GM19467 (cell line): ENCODE measurements at regions not wholly inside any gene's neighbourhood (a gene's known extent, or its start where the extent isn't known, plus 50 kb on each side); places are given as distances from the start of the nearest gene placed in this dataset.

Experiments used
- ATAC-seq: cut with Tn5 transposase; IDR thresholded peaks from one replicate; pipeline ENCODE4 v1.9.1; 2021; ENCODE audit warnings: mild to moderate bottlenecking, moderate library complexity; ENCODE audit not compliant: unreplicated experiment

GRCh38 chr12:125408718-125409117, 343.5 kb downstream of the AACS start:
- ATAC-seq: no peak

- no peak for ATAC-seq
Measured at GRCh38 chr12:125412506-125412905, 347.3 kb downstream of the AACS start.

DNA sequence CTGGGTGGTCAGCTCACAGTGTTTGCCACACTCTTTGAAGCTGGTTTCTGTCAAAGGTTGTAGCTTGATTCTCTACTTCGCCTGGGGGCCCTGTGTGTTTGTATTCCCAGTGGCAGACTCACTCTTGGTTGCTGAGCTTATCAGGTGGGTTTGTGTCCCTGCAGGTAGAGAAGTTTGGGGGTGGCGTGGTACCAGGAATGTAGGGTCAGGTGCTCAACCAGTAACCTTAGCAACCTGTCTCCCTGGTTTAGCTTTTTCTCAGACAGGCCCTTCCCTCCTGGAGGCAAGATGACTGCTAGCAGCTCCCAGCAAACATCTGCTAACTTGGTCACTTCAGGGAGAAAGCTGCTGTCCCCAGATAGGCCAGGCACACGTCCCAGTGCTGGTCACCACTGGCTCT, 352.2 kb downstream of the AACS start:
- ATAC-seq: no peak

GRCh38 chr12:125418902-125419564, 353.8 kb downstream of the AACS start:
- no peak for ATAC-seq

GRCh38 chr12:125424909-125425308, 359.7 kb downstream of the AACS start:
- no peak for ATAC-seq

GRCh38 chr12:125431516-125431915, 366.3 kb downstream of the AACS start:
- ATAC-seq: no peak

DNA sequence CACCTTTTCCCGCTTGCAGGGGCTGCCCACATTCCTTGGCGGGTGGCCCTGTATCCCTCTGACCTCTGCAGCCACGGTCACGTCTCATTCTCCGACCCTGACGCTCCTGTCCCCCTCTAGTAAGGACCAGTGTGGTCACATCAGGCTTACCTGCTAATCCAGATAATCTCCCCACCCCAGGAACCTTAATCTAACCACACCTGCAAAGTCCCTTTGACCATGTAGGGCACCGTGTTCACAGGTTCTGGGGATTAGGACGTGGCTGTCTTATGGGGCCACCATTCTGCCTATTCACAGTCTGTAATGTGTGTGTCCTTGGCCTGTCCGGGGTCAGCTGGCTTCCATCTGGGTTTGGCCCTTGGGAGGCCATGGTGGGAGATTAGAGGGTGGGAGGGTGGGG, 368.9 kb downstream of the AACS start:
- ATAC-seq: no peak

GRCh38 chr12:125434936-125435443, 369.8 kb downstream of the AACS start:
- ATAC-seq: peak; percentile 67

- no peak for ATAC-seq
Measured at GRCh38 chr12:125435871-125436270, 370.6 kb downstream of the AACS start.

DNA sequence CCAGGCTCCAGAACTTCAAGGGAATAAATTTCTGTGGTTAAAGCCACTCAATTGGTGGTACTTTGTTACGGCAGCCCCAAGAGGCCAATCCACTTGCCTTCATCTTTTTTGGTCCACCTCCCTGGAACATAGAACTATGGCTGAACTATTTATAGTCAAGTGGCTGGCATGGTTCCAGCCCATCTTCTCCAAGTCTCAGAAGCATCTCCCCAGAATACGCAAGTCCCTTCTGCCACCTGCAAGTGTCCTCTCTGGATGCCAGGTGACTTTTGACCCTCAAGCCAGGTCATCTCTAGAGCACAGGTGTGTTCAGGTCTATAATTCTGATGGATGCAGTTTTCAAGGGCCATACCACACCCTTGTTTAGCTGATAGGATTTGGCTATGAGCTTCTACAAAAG, 371.5 kb downstream of the AACS start:
- no peak for ATAC-seq

GRCh38 chr12:125440399-125440798, 375.2 kb downstream of the AACS start:
- ATAC-seq: no peak

DNA sequence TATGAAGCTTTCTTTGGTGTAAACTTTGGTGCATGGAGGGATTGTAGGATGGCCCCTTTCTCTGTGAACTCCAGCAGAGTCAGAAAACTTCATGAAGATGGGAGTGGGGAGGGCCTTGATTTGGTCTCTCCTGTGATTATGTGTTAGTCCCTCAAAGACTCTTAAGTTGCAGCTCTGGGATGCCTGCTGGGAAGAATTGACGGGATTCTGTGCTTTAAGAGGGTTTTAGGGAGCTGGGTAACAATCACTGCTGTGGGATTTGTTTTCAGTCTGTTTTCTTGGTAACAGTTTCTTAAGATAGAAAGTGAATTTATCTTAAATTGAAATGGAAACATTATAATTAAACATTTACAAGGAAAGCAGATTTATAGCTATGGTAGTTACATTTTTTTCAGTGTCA, 378.1 kb downstream of the AACS start:
- no peak for ATAC-seq

DNA sequence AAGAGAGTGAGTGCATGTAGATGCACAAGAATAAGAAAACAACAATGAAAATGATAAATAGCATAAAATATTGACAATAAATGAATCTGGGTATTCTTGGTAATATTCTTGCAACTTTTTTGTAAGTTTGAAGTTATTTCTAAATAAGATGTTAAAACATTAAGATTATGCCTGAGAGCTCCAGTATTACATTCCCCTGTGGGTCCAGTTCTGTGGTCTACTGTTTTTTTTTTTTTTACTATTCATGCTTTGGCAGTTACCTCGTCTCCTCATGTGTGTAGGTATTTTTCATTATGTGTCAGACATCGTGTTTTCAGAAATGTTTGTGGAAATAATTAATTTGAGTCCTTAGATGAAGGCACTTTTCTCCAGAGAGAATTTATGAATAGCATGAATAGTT, 386.2 kb downstream of the AACS start:
- ATAC-seq: no peak

DNA sequence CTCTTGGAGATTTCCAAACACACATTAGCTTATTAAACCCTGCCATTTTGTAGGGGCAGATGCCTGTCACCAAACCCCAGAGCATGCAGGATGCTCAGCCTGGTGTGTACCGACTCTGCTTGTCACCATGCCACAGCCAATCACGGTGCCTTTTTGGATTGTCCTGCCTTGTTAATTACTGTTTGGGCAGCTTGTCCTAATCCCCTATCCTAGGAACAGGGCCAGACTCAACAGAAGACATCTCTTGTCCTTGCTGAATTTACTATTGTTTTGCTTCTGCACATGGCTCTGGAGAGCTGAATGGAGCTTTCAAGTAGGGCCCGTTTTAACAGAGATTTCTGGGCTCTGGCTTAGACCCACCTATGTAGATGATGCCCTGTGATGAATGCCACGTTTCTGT, 388.5 kb downstream of the AACS start:
- ATAC-seq: no peak

DNA sequence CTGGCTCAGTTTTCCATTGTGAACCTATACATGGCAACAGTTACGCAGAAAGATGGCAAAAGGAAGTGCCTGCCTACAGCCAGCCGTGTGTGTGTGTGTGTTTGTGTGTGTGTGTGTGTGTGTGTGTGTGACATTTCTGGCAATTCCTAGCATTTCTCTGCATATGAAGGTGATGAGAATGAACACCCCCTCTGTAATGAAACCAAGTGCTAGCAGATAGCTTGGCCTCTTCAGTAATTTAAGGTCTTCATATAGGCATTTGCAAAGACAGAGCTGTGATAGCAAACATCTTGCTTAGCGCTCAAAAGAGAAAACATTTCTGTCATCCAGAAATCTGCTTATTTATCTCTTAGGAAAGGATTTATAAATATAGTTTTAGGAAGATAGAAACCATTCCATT, 389.1 kb downstream of the AACS start:
- no peak for ATAC-seq

GRCh38 chr12:125454786-125455480, 389.7 kb downstream of the AACS start:
- no peak for ATAC-seq

DNA sequence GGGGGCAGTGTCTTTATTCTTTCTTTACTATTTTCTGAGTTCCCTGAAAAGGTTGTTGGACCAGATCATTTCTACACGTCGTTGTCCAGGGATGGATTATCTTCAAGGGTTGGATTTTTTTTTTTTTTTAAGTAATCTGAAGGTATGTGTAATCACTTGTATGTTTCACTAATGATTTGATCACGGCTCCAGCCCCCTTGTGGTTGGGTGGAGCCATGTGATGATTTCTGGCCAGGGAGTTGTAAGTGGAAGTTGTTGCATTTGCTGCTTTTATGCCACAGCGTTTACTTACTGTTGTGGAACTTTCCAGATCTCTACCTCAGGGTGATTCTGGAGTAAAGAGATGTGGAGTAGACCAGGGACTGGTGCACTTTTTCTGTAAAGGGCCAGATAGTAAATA, 390.3 kb downstream of the AACS start:
- ATAC-seq: no peak

DNA sequence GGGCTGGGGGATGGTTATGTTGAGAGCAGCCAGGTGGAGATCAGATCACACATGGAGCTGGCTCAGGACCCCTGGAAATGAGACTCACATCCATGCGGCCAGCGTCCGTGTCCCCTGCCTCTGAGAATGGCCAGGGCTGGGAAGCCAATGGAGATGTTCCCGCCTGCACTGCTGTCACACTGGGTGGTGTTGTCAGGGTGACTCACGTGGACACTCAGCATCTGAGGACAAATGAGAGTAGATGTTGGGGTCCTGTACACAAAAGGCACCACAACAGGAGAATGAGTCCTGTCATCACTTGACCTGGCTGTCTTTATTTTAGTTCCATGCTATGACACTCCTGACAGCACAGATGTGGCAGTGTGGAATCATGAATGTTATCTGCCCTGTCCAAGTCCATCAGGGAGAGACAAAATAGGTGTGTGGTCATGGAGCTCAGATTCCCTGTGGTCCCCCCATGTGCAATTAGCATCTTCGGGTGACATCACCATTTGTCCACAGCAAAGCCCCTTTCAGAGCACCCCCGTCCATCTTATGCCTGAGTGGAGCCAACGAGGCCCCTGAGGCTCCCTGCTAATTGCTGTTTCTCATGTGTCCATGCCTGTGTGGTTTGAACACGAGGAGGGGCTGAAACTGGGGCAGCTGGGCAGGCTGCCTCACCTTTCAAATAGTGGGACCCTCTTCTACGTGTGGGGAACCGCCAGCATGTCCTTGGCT, 393.5 kb downstream of the AACS start:
- ATAC-seq: no peak

DNA sequence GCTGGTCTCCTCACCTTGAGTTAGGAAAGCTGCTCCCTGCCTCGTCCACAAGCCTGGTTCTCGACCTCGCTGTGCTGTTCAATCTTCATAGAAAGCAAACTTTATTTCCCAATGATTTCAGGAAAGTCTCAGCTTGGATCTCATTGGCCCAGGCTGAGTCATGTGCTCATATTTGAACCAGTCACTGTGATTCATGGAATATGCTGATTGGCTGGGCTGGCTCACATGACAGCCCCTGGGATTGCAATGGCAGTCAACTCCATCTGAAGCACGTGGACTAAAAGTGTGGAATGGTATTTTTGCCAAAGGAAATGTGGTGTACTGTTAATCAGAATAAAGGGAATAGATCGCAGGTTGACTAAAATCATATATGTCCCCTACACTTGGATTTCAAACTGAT, 396.6 kb downstream of the AACS start:
- no peak for ATAC-seq

GRCh38 chr12:125463386-125463785, 398.2 kb downstream of the AACS start:
- no peak for ATAC-seq

DNA sequence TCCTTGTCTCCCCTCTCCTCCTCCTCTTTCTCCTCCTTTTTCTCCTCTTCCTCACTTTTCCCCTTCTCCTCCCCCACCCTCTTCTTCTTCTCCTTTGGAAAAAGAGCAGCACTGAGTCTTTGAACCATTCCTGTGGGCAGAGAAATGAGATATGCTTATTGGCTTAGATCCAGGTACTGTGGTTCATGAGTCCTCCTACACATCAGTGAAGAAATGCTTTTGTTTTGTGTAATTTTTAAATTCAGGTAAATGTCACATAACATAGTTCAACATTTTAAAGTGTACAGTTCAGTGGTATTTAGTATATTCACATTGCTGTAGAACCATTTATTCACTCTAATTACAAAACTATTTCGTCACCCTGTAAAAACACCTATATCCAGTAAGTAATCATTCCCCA, 402.1 kb downstream of the AACS start:
- no peak for ATAC-seq

GRCh38 chr12:125469683-125470082, 404.4 kb downstream of the AACS start:
- ATAC-seq: no peak
